GM23338 (cell line): ENCODE measurements at regions not wholly inside any gene's neighbourhood (a gene's known extent, or its start where the extent isn't known, plus 50 kb on each side); places are given as distances from the start of the nearest gene placed in this dataset.

Source experiments
- ATAC-seq: fragments of 200-7000 bp; cut with Tn5 transposase; 3 replicates; pipeline ENCODE4 v1.9.1; 2020
- DNase-seq: peaks from one replicate; pipeline ENCODE4 v3.0.0-alpha.2; 2015; ENCODE audit warnings: low spot score
- H2AFZ ChIP-seq: fragments of 200-600 bp; sonication (generic); 2 replicates; pipeline ENCODE4 v1.8.0; 2016; ENCODE audit warnings: antibody characterized with exemption, mild to moderate bottlenecking, moderate library complexity
- H3F3A ChIP-seq: fragments of 200-600 bp; sonication (generic); replicated peaks from 2 replicates; pipeline ENCODE4 v1.8.0; 2017; ENCODE audit warnings: antibody characterized with exemption, mixed run types, low read depth
- H3K27ac ChIP-seq: fragments of 200-600 bp; sonication (generic); 2 replicates; pipeline ENCODE4 v1.6.1; 2016; ENCODE audit warnings: low read depth
- H3K27me3 ChIP-seq: fragments of 200-600 bp; sonication (generic); 2 replicates; pipeline ENCODE4 v1.8.0; 2016; ENCODE audit warnings: mild to moderate bottlenecking, mixed run types, moderate library complexity; ENCODE audit not compliant: insufficient read depth
- H3K36me3 ChIP-seq: fragments of 200-600 bp; sonication (generic); 2 replicates; pipeline ENCODE4 v1.8.0; 2016; ENCODE audit warnings: mild to moderate bottlenecking; ENCODE audit not compliant: insufficient read depth
- H3K4me1 ChIP-seq: fragments of 200-600 bp; sonication (generic); 2 replicates; pipeline ENCODE4 v1.8.0; 2016; ENCODE audit warnings: mild to moderate bottlenecking, moderate library complexity; ENCODE audit not compliant: insufficient read depth
- H3K4me2 ChIP-seq: fragments of 200-600 bp; sonication (generic); 2 replicates; pipeline ENCODE4 v1.7.1; 2017; ENCODE audit warnings: mixed run types
- H3K4me3 ChIP-seq: fragments of 200-600 bp; sonication (generic); 2 replicates; pipeline ENCODE4 v1.6.1; 2016; ENCODE audit warnings: mixed run types
- H3K79me2 ChIP-seq: fragments of 200-600 bp; sonication (generic); replicated peaks from 2 replicates; pipeline ENCODE4 v1.8.0; 2017; ENCODE audit warnings: mild to moderate bottlenecking; ENCODE audit not compliant: insufficient read depth
- H3K9me2 ChIP-seq: fragments of 200-600 bp; sonication (generic); 2 replicates; pipeline ENCODE4 v1.8.0; 2017; ENCODE audit not compliant: insufficient read depth
- H4K20me1 ChIP-seq: fragments of 200-600 bp; sonication (generic); replicated peaks from 2 replicates; pipeline ENCODE4 v1.8.0; 2017; ENCODE audit warnings: mild to moderate bottlenecking; ENCODE audit not compliant: insufficient read depth
- H3K27ac Mint-ChIP-seq: 2 replicates; pipeline ENCODE4 v1.8.0; 2020; ENCODE audit warnings: inconsistent platforms, mild to moderate bottlenecking, moderate library complexity, mixed read lengths
- H3K27me3 Mint-ChIP-seq: 3 replicates; pipeline ENCODE4 v1.8.0; 2022; ENCODE audit warnings: low read depth, mild to moderate bottlenecking, moderate library complexity, mixed read lengths, inconsistent platforms; ENCODE audit not compliant: insufficient read depth, poor library complexity
- H3K36me3 Mint-ChIP-seq: 3 replicates; pipeline ENCODE4 v1.8.0; 2021; ENCODE audit warnings: low read depth, mild to moderate bottlenecking, inconsistent platforms, moderate library complexity, mixed read lengths
- H3K4me1 Mint-ChIP-seq: 3 replicates; pipeline ENCODE4 v1.8.0; 2020; ENCODE audit warnings: mild to moderate bottlenecking, inconsistent platforms, mixed read lengths
- H3K4me3 Mint-ChIP-seq: 3 replicates; pipeline ENCODE4 v1.8.0; 2021; ENCODE audit warnings: moderate library complexity, mild to moderate bottlenecking, inconsistent platforms, mixed read lengths
- H3K9me3 Mint-ChIP-seq: 3 replicates; pipeline ENCODE4 v1.8.0; 2020; ENCODE audit warnings: moderate library complexity, mild to moderate bottlenecking, inconsistent platforms, mixed read lengths
- CREB1 ChIP-seq: fragments of 250-450 bp; sonication (Bioruptor Pico); IDR thresholded peaks from 2 replicates; pipeline ENCODE4 v1.5.0; 2020; ENCODE audit warnings: low read depth, mild to moderate bottlenecking, moderate library complexity
- CTCF ChIP-seq, 2 experiments: fragments of 200-600 bp in 1 of 2; sonication (generic) in 1 of 2; conservative IDR thresholded peaks; 2 replicates each; pipeline versions ENCODE4 v1.5.1 to v1.6.1; 2016 to 2017; ENCODE audit warnings: antibody characterized with exemption in 2 of 2, low read depth in 2 of 2, mild to moderate bottlenecking in 2 of 2, moderate library complexity in 1 of 2
- EZH2 ChIP-seq: fragments of 200-600 bp; sonication (generic); IDR thresholded peaks from one replicate; pipeline ENCODE4 v1.8.0; 2017; ENCODE audit warnings: antibody characterized with exemption, mild to moderate bottlenecking, low read depth; ENCODE audit not compliant: unreplicated experiment
- EZH2phosphoT487 ChIP-seq: fragments of 200-600 bp; sonication (generic); IDR thresholded peaks from one replicate; pipeline ENCODE4 v1.8.1; 2018; ENCODE audit warnings: antibody characterized with exemption; ENCODE audit not compliant: unreplicated experiment
- JUNB ChIP-seq: IDR thresholded peaks from one replicate; pipeline ENCODE4 v1.6.1; 2016; ENCODE audit warnings: antibody characterized with exemption; ENCODE audit not compliant: unreplicated experiment
- NANOG ChIP-seq: IDR thresholded peaks from 2 replicates; pipeline ENCODE4 v1.6.1; 2016; ENCODE audit warnings: antibody characterized with exemption, borderline replicate concordance
- POLR2AphosphoS5 ChIP-seq: IDR thresholded peaks from 2 replicates; pipeline ENCODE4 v1.6.1; 2016; ENCODE audit warnings: antibody characterized with exemption, low read depth
- STAT1 ChIP-seq: IDR thresholded peaks from one replicate; pipeline ENCODE4 v1.6.1; 2016; ENCODE audit warnings: antibody characterized with exemption; ENCODE audit not compliant: unreplicated experiment
- ZNF331 ChIP-seq: fragments of 250-450 bp; sonication (Bioruptor Pico); IDR thresholded peaks from 2 replicates; pipeline ENCODE4 v1.5.0; 2020; ENCODE audit warnings: low read depth, mild to moderate bottlenecking, moderate library complexity
- ZNF462 ChIP-seq: fragments of 250-450 bp; sonication (Bioruptor Pico); IDR thresholded peaks from 2 replicates; pipeline ENCODE4 v1.5.0; 2020; ENCODE audit warnings: mild to moderate bottlenecking, moderate library complexity

- H3F3A ChIP-seq: no peaks in the 10 kb centered on the region
- H4K20me1 ChIP-seq: no peaks in the 10 kb centered on the region
- no peaks in the 10 kb centered on the region for H3K4me1 ChIP-seq
- no peak overlapping the region for H3K4me2 ChIP-seq
- no peaks in the 10 kb centered on the region for H3K36me3 ChIP-seq
- no peak for TF ChIP-seq NANOG
- peaks cover 4% of the 10 kb centered on the region; the same call in 1 of the 2 replicates for H3K9me2 ChIP-seq
- H3K27me3 ChIP-seq: no peaks in the 10 kb centered on the region
- H3K27ac Mint-ChIP-seq: no peak overlapping the region
- no peak overlapping the region for H3K4me3 ChIP-seq
- no peak overlapping the region for H3K4me3 Mint-ChIP-seq
- no peak overlapping the region for H3K27ac ChIP-seq
- no peaks in the 10 kb centered on the region; the same call in 2 of the 3 replicates for H3K4me1 Mint-ChIP-seq
- H3K79me2 ChIP-seq: no peaks in the 10 kb centered on the region
- ATAC-seq (no peak), DNase-seq (no peak)
- H3K9me3 Mint-ChIP-seq: no peaks in the 10 kb centered on the region
- no peaks in the 10 kb centered on the region for H3K27me3 Mint-ChIP-seq
- H2AFZ ChIP-seq: no peak overlapping the region
- H3K36me3 Mint-ChIP-seq: no peaks in the 10 kb centered on the region
Measured at GRCh38 chr4:177761692-177762091, 319.5 kb upstream of the AGA start.

GRCh38 chr4:177769155-177769554 lies 326.9 kb upstream of the AGA start:
- no peaks in the 10 kb centered on the region for H3K36me3 ChIP-seq
- Mint-ChIP-seq H3K4me3 (no peak overlapping the region), H3K4me1 (no peaks in the 10 kb centered on the region), H3K27ac (no peak overlapping the region), H3K36me3 (no peaks in the 10 kb centered on the region), H3K9me3 (no peaks in the 10 kb centered on the region), H3K27me3 (no peaks in the 10 kb centered on the region)
- no peak for ATAC-seq
- no peak overlapping the region for H3K4me2 ChIP-seq
- H2AFZ ChIP-seq: no peak overlapping the region
- H3K4me1 ChIP-seq: no peaks in the 10 kb centered on the region
- TF ChIP-seq JUNB (no peak), CTCF (conservative IDR thresholded peaks at IDR 0.05; ENCODE audit: low read depth in 2 of 2) (no peak), POLR2AphosphoS5 (no peak)
- H3K27me3 ChIP-seq: no peaks in the 10 kb centered on the region
- H3F3A ChIP-seq: no peaks in the 10 kb centered on the region
- peaks cover 4% of the 10 kb centered on the region; the same call in 1 of the 2 replicates for H3K9me2 ChIP-seq
- H3K4me3 ChIP-seq: no peak overlapping the region
- H3K27ac ChIP-seq: no peak overlapping the region
- DNase-seq: no peak
- no peaks in the 10 kb centered on the region for H3K79me2 ChIP-seq
- no peaks in the 10 kb centered on the region for H4K20me1 ChIP-seq

GRCh38 chr4:177770776-177771175 lies 328.5 kb upstream of the AGA start:
- Mint-ChIP-seq H3K27ac (no peak overlapping the region), H3K36me3 (no peaks in the 10 kb centered on the region), H3K9me3 (no peaks in the 10 kb centered on the region), H3K4me1 (no peaks in the 10 kb centered on the region), H3K27me3 (no peaks in the 10 kb centered on the region), H3K4me3 (no peak overlapping the region)
- Histone ChIP-seq H3K79me2 (no peaks in the 10 kb centered on the region), H3F3A (no peaks in the 10 kb centered on the region), H3K4me2 (no peak overlapping the region), H3K4me1 (no peaks in the 10 kb centered on the region), H3K27me3 (no peaks in the 10 kb centered on the region), H3K9me2 (peaks cover 4% of the 10 kb centered on the region; the same call in 1 of the 2 replicates), H3K36me3 (no peaks in the 10 kb centered on the region), H3K27ac (no peak overlapping the region), H3K4me3 (no peak overlapping the region), H4K20me1 (no peaks in the 10 kb centered on the region), H2AFZ (no peak overlapping the region)
- no peak for ATAC-seq
- no peak for DNase-seq
- TF ChIP-seq EZH2phosphoT487: no peak
- no peak for TF ChIP-seq NANOG
- TF ChIP-seq ZNF462 (CRISPR knock-in tag): no peak
- no peak for TF ChIP-seq ZNF331 (CRISPR knock-in tag)
- no peak for TF ChIP-seq EZH2
- TF ChIP-seq CREB1: no peak
- TF ChIP-seq STAT1: no peak
